GM19043 (cell line): ENCODE measurements at regions not wholly inside any gene's neighbourhood (a gene's known extent, or its start where the extent isn't known, plus 50 kb on each side); places are given as distances from the start of the nearest gene placed in this dataset.

Experiments used
- ATAC-seq: cut with Tn5 transposase; IDR thresholded peaks from one replicate; pipeline ENCODE4 v1.9.1; 2021; ENCODE audit warnings: low read depth; ENCODE audit not compliant: unreplicated experiment

DNA sequence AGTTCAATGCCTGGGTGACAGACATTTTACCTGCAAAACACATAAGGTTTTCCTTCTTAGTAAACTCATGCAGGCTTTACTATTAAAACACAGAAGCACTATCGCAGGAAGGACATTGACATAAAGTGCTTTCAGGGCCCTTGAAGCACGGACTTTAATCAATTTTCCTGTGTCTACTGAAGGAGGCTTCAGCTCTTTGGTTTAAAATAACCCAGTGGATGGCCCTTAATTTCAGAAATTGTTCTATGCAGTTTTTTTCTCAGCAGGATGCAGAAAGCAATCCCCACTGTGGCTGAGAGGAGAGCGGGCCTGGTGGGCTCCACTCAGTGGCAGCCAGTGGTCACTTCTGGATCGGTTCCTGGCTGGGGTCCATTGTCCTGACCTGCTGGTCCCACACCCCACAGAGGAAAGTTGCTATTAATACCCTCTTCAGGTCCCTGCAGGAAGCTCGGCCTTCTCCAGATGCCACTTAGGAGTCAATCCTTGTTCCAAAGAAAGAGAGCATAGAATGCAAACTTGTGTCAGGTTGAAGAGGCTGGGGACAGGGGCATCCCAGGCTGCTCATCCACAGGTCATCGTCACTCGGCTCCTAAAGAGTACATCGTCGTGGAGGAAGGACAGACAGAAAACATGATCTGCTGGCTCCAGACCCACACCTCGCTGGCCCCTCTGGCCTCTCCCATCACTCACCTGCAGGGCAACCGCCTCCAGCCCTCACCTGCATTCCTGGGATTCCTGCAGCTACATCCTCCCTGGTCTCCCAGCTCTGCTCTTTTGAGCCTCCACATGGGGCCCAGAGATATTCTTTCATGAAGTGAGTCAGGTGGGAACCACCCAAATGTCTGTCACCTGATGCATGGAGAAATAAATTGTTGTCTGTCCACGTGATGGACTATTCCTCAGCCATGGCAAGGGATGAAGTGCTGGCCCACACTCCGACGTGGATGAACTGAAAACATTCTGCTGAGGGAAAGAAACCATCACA is 153.1 kb downstream of the PSMG1 start:
- ATAC-seq: no peak

DNA sequence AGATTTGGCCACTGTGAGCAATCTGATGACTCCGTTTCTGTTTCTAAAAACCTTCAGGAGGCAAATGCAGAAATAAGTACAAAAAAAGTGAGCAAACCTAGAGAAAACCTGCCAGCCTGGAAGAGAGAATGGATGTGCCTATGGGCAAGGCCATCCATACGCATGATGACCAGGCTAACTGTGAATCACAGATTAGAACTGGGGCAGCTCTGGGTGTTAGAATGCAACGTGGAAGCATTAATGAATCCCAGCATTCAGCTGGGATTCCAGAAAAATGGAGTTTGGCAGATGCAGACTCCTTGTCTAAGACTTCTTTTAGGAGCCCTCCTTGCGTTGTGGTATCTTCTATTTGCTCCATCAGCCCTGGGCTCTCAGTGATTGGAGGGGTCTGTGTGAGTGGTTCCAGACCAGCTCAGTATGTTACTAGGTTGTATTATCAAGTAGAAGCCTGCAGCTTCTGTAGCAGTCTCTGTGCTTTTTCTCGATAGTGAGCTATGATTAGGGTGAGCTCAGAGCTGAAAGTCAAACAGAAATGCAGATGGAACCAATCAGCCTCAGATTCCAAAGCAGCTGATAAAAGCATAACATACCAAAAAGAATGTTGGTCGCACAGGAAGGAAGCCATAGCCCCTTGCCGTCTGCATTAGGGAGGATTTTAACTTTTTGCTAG is 154.0 kb downstream of the PSMG1 start:
- ATAC-seq: no peak

DNA sequence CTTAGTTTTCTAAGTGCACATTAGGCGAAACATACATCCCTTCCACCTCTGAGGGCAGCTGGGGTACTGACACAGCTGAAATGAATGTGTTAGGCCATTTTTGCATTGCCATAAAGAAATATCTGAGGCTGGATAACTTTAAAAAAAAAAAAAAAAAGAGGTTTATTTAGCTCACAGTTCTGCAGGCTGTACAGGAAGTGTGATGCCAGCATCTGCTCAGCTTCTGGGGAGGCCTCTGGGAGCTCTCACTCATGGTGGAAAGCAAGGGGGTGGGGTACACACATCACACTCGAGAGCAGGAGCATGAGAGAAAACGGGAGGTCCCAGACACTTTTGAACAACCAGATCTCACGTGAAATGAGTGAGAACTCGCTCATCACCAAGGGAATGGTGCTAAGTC is 158.1 kb downstream of the PSMG1 start:
- ATAC-seq: no peak

DNA sequence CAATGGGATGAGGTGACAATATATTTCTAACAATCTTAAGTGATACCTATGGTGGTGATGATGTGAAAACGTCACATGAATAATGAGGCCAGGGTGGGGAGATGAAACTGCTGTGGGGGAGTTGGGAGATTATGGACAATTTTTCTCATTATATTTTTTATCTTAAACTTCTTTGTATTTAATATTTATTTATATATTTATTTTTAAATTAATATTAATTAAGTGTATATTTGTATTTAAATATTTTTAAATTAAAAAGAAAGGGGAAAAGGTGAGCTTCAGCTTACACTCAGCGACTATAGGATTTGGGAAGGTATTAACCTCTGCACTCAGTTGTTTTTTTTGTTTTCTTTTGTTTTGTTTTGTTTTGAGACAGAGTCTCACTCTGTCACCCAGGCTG is 158.7 kb downstream of the PSMG1 start:
- ATAC-seq: no peak

DNA sequence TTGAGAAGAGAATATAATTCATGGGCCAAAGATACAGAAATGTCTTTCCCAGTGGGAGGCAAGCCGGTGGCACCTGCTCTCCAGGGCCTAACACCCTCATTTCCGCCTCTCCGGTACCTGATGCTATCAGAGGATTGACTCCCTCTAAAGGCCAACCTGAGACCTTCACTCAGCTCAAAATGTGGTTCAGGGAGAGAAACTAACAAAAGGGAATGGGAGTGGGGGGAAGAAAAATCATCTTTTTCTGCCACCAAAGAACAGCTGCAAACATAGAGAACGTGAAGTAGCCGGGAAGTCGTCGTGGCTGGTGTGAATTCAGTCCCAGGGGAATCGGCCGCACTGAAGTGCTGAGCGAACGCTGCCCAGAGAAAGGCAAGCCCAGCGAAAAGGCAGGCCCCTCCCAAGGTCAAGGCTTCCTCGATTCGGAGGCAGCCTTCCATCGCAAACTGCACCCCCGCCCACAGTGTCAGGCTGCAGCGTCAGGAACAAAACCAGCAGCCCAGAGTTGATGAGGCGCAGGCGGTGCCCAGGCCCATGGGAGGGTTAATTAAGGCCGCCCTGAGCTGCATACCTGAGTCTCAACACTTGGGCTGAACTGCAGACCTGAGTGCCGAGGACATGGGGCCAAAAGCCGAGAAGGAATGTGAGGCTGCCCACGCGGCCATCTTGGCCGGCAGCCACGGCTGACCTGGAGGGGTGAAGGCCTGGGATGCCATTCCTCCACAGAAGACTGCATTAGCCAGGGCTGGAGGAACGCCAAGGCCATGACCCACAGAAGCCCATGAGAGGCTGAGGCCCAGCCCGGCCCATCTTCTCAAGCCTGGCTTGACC is 160.2 kb downstream of the PSMG1 start:
- no peak for ATAC-seq

GRCh38 chr21:39022466-39022862 is 160.8 kb downstream of the PSMG1 start:
- no peak for ATAC-seq

GRCh38 chr21:39022035-39022434 is 161.2 kb downstream of the PSMG1 start:
- no peak for ATAC-seq

- no peak for ATAC-seq
Observed at GRCh38 chr21:39021478-39021832, 161.8 kb downstream of the PSMG1 start.

- ATAC-seq: no peak
Observed at GRCh38 chr21:39020751-39021477, 162.3 kb downstream of the PSMG1 start.

GRCh38 chr21:39018730-39019129 is 164.5 kb downstream of the PSMG1 start:
- ATAC-seq: no peak

DNA sequence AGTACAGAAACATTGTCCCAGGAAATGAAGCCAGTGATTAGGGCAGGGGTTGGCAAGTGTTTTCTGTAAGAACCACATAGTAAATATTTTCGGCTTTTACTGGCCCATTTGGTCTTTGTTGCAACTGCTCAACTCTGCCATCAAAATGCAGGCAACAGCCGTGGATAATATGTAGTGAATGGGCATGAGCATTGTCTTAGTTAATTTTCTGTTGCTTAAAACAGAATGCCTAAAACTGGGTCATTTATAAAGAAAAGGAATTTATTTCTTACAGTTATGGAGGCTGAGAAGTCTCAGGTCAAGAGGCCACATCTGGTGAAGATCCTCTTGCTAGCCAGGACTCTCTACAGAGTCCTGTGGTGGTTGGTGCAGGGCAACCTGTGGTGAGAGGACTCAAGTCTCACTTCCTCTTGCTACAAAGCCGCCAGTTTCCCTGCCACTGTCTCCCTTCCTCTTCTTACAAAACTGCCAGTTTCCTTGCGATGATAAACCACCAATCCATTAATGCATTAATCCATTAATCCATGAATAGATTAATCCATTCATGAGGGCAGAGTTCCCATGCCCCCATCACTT is 166.4 kb downstream of the PSMG1 start:
- ATAC-seq: peak; percentile 95

DNA sequence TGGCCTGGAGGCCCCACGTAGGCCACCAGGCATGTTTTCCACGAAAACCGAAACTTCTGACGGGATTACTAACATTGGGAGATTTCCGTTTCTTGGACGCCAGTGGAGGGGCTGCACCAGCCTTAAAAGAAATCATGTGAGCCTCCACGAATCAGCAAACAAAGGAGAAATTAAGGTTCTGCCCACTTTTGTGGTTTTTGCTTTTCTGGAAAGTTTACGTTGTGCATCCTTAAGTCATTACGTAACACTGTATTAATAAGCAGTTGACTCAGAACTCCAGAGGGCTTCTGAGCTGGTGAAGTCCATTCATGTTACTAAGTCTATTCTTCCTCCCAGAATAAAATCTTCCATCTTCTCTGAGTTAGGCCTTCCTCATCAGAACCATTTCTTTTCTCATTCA is 168.5 kb downstream of the PSMG1 start:
- ATAC-seq: no peak

GRCh38 chr21:39012326-39013230 is 170.7 kb downstream of the PSMG1 start:
- ATAC-seq: no peak

DNA sequence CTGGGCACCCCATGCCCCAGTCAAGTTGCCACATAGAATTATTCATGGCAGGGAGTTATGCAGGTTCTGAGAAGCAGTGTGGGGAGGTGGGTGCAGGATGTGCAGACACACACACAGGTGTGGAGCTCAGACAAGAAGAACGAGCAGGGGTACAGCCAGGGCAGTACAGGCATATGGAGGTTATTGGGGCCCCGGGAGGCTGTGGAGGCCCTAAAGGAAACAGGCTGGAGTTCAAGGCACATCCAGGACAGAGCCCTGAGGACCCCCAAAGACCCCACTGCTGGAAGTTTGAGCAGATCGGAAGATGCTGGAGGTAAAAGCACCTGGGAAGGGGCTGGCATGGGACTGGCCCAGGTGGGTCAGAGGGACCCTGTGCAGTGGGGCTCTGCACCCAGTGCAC is 171.3 kb downstream of the PSMG1 start:
- ATAC-seq: no peak

GRCh38 chr21:39010629-39011404 is 172.4 kb downstream of the PSMG1 start:
- ATAC-seq: no peak

DNA sequence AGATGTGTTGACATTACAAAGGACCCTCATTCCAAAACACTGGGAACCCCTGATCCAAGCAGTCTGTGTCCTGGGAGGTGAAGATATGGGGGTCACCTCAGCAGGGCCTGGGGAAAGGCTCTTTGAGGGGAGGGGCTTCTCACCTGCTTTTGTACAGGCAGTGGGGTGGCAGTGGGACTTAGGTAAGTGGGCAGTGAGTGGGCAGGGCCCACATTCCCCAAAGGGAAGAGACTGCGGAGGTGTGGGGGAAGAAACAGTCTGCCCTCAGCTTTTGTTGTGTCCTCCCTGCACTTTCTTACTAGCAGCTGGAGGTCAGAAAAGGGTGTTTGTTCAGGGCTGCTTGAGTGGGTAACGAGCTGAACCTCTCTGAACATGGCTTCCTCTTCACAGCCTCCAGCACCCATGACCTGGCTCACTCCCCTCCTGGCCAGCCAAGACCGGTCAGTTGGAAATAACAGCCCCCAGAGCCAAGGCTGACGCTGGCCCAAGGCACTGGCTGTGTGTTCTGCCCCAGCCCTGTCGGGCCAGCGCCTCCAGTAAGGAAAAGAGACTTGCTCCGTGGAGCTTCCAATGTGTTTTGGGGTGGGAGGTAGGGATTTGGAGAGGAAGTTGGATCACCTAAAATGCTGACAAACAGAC is 173.5 kb downstream of the PSMG1 start:
- no peak for ATAC-seq

DNA sequence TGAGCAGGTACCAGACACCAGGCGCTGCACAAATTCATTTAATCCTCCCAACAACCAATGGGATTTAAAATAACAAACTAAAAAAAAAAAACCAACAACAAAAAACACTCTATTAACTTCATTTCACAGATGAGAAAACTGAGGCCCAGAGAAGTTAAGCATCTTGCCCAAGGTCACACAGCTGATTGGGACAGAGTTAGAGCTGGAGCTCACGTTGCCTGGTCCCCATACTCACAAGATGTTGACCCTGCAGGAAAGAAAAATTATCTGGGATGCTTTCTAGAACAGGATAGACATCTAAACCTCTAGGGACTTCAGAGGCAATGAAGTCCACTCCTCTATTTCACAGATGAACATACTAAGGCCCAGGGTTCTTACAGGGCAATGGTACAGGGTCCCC is 175.3 kb downstream of the PSMG1 start:
- no peak for ATAC-seq

- ATAC-seq: no peak
Observed at GRCh38 chr21:39007532-39007931, 175.7 kb downstream of the PSMG1 start.
